Mesenchymal stem cell (in vitro differentiated cells and primary cell): ENCODE measurements at regions not wholly inside any gene's neighbourhood (a gene's known extent, or its start where the extent isn't known, plus 50 kb on each side); places are given as distances from the start of the nearest gene placed in this dataset.

Source experiments
- DNase-seq: peaks from one replicate; pipeline ENCODE4 v3.0.0-alpha.2; 2013
- H2AFZ ChIP-seq: one replicate; pipeline ENCODE4 v1.6.1; 2013; ENCODE audit warnings: low read depth, mild to moderate bottlenecking, control low read depth, inconsistent platforms, low read length, moderate library complexity
- H2AK5ac ChIP-seq: 2 replicates; pipeline ENCODE4 v1.6.1; 2013; ENCODE audit warnings: low read length, moderate library complexity, mild to moderate bottlenecking, inconsistent platforms; ENCODE audit not compliant: severe bottlenecking
- H2BK120ac ChIP-seq: one replicate; pipeline ENCODE4 v1.6.1; 2013; ENCODE audit warnings: low read depth, mild to moderate bottlenecking, inconsistent platforms, low read length, moderate library complexity
- H2BK12ac ChIP-seq, 2 experiments: one replicate each; pipeline ENCODE4 v1.6.1; 2013; ENCODE audit warnings: inconsistent platforms in 2 of 2, low read length in 2 of 2, mild to moderate bottlenecking in 2 of 2, moderate library complexity in 2 of 2, control low read depth in 1 of 2
- H2BK15ac ChIP-seq: one replicate; pipeline ENCODE4 v1.6.1; 2013; ENCODE audit warnings: mild to moderate bottlenecking, low read depth, inconsistent platforms; ENCODE audit not compliant: poor library complexity, severe bottlenecking
- H2BK5ac ChIP-seq: 2 replicates; pipeline ENCODE4 v1.6.1; 2013; ENCODE audit warnings: low read depth, mild to moderate bottlenecking, low read length, control low read depth, inconsistent platforms; ENCODE audit not compliant: poor library complexity, severe bottlenecking
- H3K14ac ChIP-seq, 2 experiments: one replicate each; pipeline ENCODE4 v1.6.1; 2013; ENCODE audit warnings: inconsistent platforms in 2 of 2, low read length in 2 of 2, control low read depth in 1 of 2, mild to moderate bottlenecking in 1 of 2, moderate library complexity in 1 of 2
- H3K18ac ChIP-seq, 2 experiments: one replicate each; pipeline ENCODE4 v1.6.1; 2013; ENCODE audit warnings: inconsistent platforms in 2 of 2, low read length in 2 of 2, control low read depth in 1 of 2, low read depth in 1 of 2, mild to moderate bottlenecking in 1 of 2
- H3K23ac ChIP-seq, 2 experiments: one replicate each; pipeline ENCODE4 v1.6.1; 2013; ENCODE audit warnings: inconsistent platforms in 2 of 2, low read length in 2 of 2, mild to moderate bottlenecking in 2 of 2, moderate library complexity in 2 of 2, control low read depth in 1 of 2
- H3K27ac ChIP-seq: 2 replicates; pipeline ENCODE4 v1.5.1; 2013; ENCODE audit warnings: mild to moderate bottlenecking, moderate library complexity, low read length, control low read depth, inconsistent platforms; ENCODE audit not compliant: poor library complexity, severe bottlenecking
- H3K27me3 ChIP-seq, 2 experiments: 2 replicates each; pipeline versions ENCODE4 v1.6.1 to v1.7.0; 2013; ENCODE audit warnings: low read length in 2 of 2, mild to moderate bottlenecking in 2 of 2, moderate library complexity in 2 of 2, control low read depth in 1 of 2, inconsistent platforms in 1 of 2; ENCODE audit not compliant: control insufficient read depth in 1 of 2, insufficient read depth in 1 of 2
- H3K36me3 ChIP-seq, 2 experiments: 2 replicates each; pipeline versions ENCODE4 v1.6.1 to v1.7.0; 2013; ENCODE audit warnings: low read length in 2 of 2, control low read depth in 1 of 2, inconsistent platforms in 1 of 2, low read depth in 1 of 2, mild to moderate bottlenecking in 1 of 2; ENCODE audit not compliant: insufficient read depth in 2 of 2, control insufficient read depth in 1 of 2
- H3K4ac ChIP-seq, 2 experiments: one replicate each; pipeline ENCODE4 v1.6.1; 2013; ENCODE audit warnings: inconsistent platforms in 2 of 2, low read length in 2 of 2, mild to moderate bottlenecking in 2 of 2, moderate library complexity in 2 of 2, control low read depth in 1 of 2, low read depth in 1 of 2
- H3K4me1 ChIP-seq: 2 replicates; pipeline ENCODE4 v1.6.1; 2013; ENCODE audit warnings: low read depth, low read length, control low read depth; ENCODE audit not compliant: control insufficient read depth, insufficient read depth
- H3K4me2 ChIP-seq: 2 replicates; pipeline ENCODE4 v1.6.1; 2013; ENCODE audit warnings: low read length, mild to moderate bottlenecking, inconsistent platforms; ENCODE audit not compliant: poor library complexity, severe bottlenecking
- H3K4me3 ChIP-seq, 2 experiments: 2 replicates each; pipeline versions ENCODE4 v1.5.1 to v1.7.0; 2013; ENCODE audit warnings: low read length in 2 of 2, mild to moderate bottlenecking in 2 of 2, control low read depth in 1 of 2, low read depth in 1 of 2; ENCODE audit not compliant: insufficient read depth in 1 of 2
- H3K79me1 ChIP-seq: replicated peaks from 2 replicates; pipeline ENCODE4 v1.6.1; 2013; ENCODE audit warnings: mild to moderate bottlenecking, control low read depth, low read length, inconsistent platforms; ENCODE audit not compliant: poor library complexity, severe bottlenecking
- H3K9ac ChIP-seq: 2 replicates; pipeline ENCODE4 v1.7.0; 2013; ENCODE audit warnings: mild to moderate bottlenecking, low read length, moderate library complexity
- H3K9me3 ChIP-seq: 2 replicates; pipeline ENCODE4 v1.7.0; 2013; ENCODE audit warnings: mild to moderate bottlenecking, low read length; ENCODE audit not compliant: control insufficient read depth
- H4K8ac ChIP-seq: one replicate; pipeline ENCODE4 v1.6.1; 2013; ENCODE audit warnings: inconsistent platforms, mild to moderate bottlenecking, low read length, moderate library complexity
- H4K91ac ChIP-seq: one replicate; pipeline ENCODE4 v1.6.1; 2013; ENCODE audit warnings: mild to moderate bottlenecking, low read length, inconsistent platforms
- WGBS: methylation state at CpG from one replicate; pipeline ENCODE4 v1.1.7; 2013; ENCODE audit warnings: mixed read lengths; 5-methylcytosine and 5-hydroxymethylcytosine counted together

DNA sequence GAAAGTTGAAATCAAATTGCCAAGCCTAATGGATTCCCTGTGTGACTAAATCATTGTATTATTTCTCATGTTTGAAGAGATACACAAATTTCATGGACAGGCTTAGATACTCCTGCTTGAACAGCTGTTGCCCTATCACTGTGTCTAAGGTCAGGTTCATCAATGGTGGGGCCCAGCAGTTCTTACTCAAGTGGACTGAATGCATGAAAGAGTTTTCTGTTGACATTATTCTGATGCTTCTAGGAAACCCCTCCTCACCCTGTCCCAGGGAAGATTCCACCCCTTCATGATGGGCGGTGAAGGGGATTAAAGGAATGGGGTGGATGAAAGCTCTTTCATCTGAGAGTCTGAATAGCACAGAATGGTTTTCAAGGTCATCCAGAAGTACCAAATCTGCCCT is 148.8 kb downstream of the INO80D start:
- Histone ChIP-seq H3K9ac (no peak overlapping the region), H3K79me1 (no peaks in the 10 kb centered on the region), H3K4ac (no peak overlapping the region), H2BK120ac (no peak overlapping the region), H4K8ac (no peak overlapping the region), H3K9me3 (no peaks in the 10 kb centered on the region), H2BK15ac (no peak overlapping the region), H3K36me3 (no peaks in the 10 kb centered on the region), H3K23ac (no peak overlapping the region), H2AFZ (no peak overlapping the region), H2BK12ac (no peak overlapping the region), H3K4me3 (no peak overlapping the region), H4K91ac (no peak overlapping the region), H2AK5ac (no peak overlapping the region), H3K27me3 (peaks cover 0 to 6% of the 10 kb centered on the region in 2 experiments), H3K4me2 (no peak overlapping the region), H3K27ac (no peak overlapping the region), H3K14ac (no peak overlapping the region), H3K4me1 (no peaks in the 10 kb centered on the region), H3K18ac (no peak overlapping the region), H2BK5ac (no peak overlapping the region)
- no peak for DNase-seq
- WGBS, result no CpG with 5 or more reads among the region's 1 CpG

DNA sequence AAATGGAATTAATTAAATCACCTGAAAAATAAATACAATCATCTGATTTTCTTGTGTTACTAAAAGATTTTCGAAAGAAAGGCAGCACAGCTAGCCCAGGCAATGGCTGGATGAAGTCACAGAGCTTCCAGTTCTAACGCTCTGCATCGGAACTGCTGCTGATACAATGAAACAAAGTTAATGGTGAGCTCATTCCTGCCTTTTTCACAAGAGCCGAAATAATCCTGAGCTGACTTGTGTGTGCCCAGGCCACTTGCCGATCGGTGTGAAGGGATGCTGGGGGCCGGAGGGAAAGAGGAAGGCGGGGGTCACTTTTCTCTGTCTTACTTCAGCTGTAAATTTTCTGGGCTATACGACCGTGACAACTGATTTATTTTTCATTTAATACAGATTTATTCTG is 149.5 kb downstream of the INO80D start:
- Histone ChIP-seq H3K79me1 (no peaks in the 10 kb centered on the region), H3K9ac (no peak overlapping the region), H3K36me3 (no peaks in the 10 kb centered on the region), H2BK12ac (no peak overlapping the region), H3K27ac (no peak overlapping the region), H3K4me1 (no peaks in the 10 kb centered on the region), H4K91ac (no peak overlapping the region), H3K27me3 (peaks cover 0 to 6% of the 10 kb centered on the region in 2 experiments), H3K23ac (no peak overlapping the region), H3K14ac (no peak overlapping the region), H3K18ac (no peak overlapping the region), H3K4ac (no peak overlapping the region), H2BK5ac (no peak overlapping the region), H2BK120ac (no peak overlapping the region), H2AFZ (no peak overlapping the region), H3K4me3 (no peak overlapping the region), H3K9me3 (no peaks in the 10 kb centered on the region), H3K4me2 (no peak overlapping the region), H2BK15ac (no peak overlapping the region), H4K8ac (no peak overlapping the region), H2AK5ac (no peak overlapping the region)
- no peak for DNase-seq
- 91% methylated on average over 6 of the region's 10 CpGs for WGBS

DNA sequence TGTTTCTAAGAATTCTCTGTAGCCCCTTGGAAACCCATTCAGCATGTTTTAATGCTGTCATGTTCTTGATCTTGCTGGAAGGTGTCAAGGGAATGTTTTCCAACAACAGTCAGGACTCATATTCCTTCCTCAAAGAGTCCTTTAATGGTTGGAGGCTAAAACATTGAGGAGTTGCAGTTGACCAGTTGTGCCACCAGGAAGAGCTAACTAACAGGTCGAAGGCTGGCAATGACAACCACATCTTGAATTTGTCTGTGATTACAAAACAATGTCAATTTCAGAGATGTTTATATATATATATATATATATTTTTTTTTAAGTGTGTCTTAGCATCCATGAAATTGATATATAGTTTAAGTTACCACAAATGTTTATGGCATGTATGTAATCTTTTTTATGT is 151.5 kb downstream of the INO80D start:
- H2AK5ac ChIP-seq, result no peak overlapping the region
- no peak overlapping the region for H3K23ac ChIP-seq
- H2AFZ ChIP-seq, result no peak overlapping the region
- no peak overlapping the region for H3K18ac ChIP-seq
- no peak overlapping the region for H2BK15ac ChIP-seq
- H3K9ac ChIP-seq, result no peak overlapping the region
- no peak overlapping the region for H4K8ac ChIP-seq
- H2BK12ac ChIP-seq, result no peak overlapping the region
- peaks cover 0 to 6% of the 10 kb centered on the region in 2 experiments for H3K27me3 ChIP-seq
- H3K4me3 ChIP-seq, result no peak overlapping the region
- no peak overlapping the region for H3K27ac ChIP-seq
- H3K14ac ChIP-seq, result no peak overlapping the region
- H3K4ac ChIP-seq, result no peak overlapping the region
- H2BK5ac ChIP-seq, result no peak overlapping the region
- no peaks in the 10 kb centered on the region for H3K79me1 ChIP-seq
- no peak overlapping the region for H4K91ac ChIP-seq
- H3K4me2 ChIP-seq, result no peak overlapping the region
- no peaks in the 10 kb centered on the region for H3K9me3 ChIP-seq
- 100% methylated on average over 1 of the region's 1 CpG for WGBS
- no peak overlapping the region for H2BK120ac ChIP-seq
- no peaks in the 10 kb centered on the region for H3K4me1 ChIP-seq
- no peak for DNase-seq
- no peaks in the 10 kb centered on the region for H3K36me3 ChIP-seq

DNA sequence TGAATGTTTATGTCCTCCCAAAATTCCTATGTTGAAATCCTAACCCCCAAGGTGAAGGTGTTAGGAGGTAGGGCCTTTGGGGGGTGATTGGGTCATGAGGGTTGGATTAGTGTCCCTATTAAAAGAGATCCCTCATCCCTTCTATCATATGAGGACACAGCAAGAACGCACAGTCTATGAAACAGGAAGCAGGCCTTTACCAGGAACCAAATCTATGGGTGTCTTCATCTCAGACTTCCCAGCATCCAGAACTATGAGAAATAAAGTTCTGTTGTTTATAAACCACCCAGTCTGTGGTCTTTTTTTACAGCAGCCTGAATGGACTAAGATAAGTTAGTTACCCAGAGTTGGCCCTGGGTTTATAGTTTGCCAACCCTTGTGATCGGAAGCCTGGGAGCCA is 153.1 kb downstream of the INO80D start:
- Histone ChIP-seq H3K79me1 (no peaks in the 10 kb centered on the region), H3K18ac (no peak overlapping the region), H3K4ac (no peak overlapping the region), H2BK5ac (no peak overlapping the region), H4K91ac (no peak overlapping the region), H3K14ac (no peak overlapping the region), H2AFZ (no peak overlapping the region), H3K27ac (no peak overlapping the region), H3K4me1 (no peaks in the 10 kb centered on the region), H3K4me2 (no peak overlapping the region), H3K4me3 (no peak overlapping the region), H3K23ac (no peak overlapping the region), H3K36me3 (no peaks in the 10 kb centered on the region), H3K27me3 (peaks cover 7 to 17% of the 10 kb centered on the region in 2 experiments), H3K9ac (no peak overlapping the region), H3K9me3 (no peaks in the 10 kb centered on the region), H4K8ac (no peak overlapping the region), H2BK15ac (no peak overlapping the region), H2BK12ac (no peak overlapping the region), H2BK120ac (no peak overlapping the region), H2AK5ac (no peak overlapping the region)
- DNase-seq, result no peak
- 72% methylated on average over 2 of the region's 2 CpGs for WGBS
